ENCODE measurements at regions not wholly inside any gene's neighbourhood (a gene's known extent, or its start where the extent isn't known, plus 50 kb on each side); places are given as distances from the start of the nearest gene placed in this dataset.

DNA sequence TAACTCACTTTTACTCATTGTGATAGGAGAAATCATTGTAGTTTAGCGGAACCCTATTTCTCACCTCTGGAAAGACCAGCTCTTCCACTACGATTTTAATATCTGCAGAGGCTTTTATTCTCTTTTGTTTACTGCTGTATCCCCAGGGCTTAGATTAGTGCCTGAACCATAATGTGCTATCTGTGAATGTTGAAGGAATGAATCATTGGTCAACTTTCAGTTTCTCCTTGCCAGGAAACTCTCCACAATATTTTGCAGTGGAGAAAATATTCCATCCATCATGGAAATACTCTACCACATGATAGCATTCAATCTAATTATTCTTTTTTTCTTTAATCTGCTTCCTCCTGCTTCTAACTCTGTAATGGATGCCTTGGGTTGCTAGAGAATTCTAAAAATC lies 263.5 kb upstream of the PTPRD start:
- no peak for TF ChIP-seq FOXP2 (optimal IDR thresholded peaks at IDR 0.05; ENCODE audit: borderline replicate concordance, extremely low read depth, extremely low read length, insufficient read depth)
- no peak for TF ChIP-seq POLR2AphosphoS5 (IDR thresholded peaks at IDR 0.05; ENCODE audit: low read depth, low read length)
- TF ChIP-seq SIN3A (IDR thresholded peaks at IDR 0.05; ENCODE audit: borderline replicate concordance, insufficient read depth, low read length), result no peak
- no peak for TF ChIP-seq TAF1 (IDR thresholded peaks at IDR 0.05; ENCODE audit: borderline replicate concordance, insufficient read depth, low read length)
- no peak for TF ChIP-seq REST (IDR thresholded peaks at IDR 0.05; ENCODE audit: insufficient read depth in 1 of 2, low read depth in 2 of 2, low read length in 2 of 2)

DNA sequence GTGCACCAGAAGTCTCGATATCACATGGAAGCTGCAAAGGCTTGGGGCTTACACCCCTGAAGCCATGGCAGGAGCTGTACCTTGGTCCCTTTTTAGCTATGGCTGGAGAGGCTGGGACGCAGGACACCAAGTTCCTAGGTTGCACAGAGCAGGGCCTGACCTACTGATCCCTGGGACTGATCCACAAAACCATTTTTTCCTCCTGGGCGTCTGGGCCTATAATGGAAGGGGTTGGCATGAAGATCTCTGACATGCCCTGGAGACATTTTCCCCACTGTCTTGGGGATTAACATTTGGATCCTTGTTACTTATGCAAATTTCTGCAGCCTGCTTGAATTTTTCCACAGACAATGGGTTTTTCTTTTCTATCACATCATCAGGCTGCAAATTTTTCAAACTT lies 286.7 kb upstream of the PTPRD start:
- no peak for TF ChIP-seq SIN3A (IDR thresholded peaks at IDR 0.05; ENCODE audit: borderline replicate concordance, insufficient read depth, low read length)
- TF ChIP-seq POLR2AphosphoS5 (IDR thresholded peaks at IDR 0.05; ENCODE audit: low read depth, low read length), result no peak
- no peak for TF ChIP-seq REST (IDR thresholded peaks at IDR 0.05; ENCODE audit: insufficient read depth in 1 of 2, low read depth in 2 of 2, low read length in 2 of 2)
- no peak for TF ChIP-seq TAF1 (IDR thresholded peaks at IDR 0.05; ENCODE audit: borderline replicate concordance, insufficient read depth, low read length)
- no peak for TF ChIP-seq FOXP2 (optimal IDR thresholded peaks at IDR 0.05; ENCODE audit: borderline replicate concordance, extremely low read depth, extremely low read length, insufficient read depth)

DNA sequence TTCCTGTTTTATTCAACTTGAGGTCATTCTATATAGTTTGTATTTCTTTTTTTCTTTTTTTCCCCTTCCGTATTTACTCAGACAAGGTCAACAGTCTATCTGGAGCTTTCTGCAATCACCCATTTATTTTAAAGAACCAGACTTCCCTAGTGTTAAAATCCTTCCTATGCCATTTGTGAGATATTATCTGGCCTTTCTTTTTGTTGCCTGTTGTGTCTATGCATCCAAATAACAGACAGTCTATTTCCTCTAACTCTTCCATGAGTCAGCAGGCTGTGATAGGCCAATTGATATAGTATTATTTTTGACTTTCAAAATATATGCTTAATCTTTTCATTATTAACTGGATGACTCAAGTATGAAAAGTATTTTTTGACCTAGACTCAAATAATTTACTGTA lies 291.2 kb upstream of the PTPRD start:
- TF ChIP-seq REST (IDR thresholded peaks at IDR 0.05; ENCODE audit: insufficient read depth in 1 of 2, low read depth in 2 of 2, low read length in 2 of 2) (no peak), POLR2AphosphoS5 (IDR thresholded peaks at IDR 0.05; ENCODE audit: low read depth, low read length) (no peak), FOXP2 (optimal IDR thresholded peaks at IDR 0.05; ENCODE audit: borderline replicate concordance, extremely low read depth, extremely low read length, insufficient read depth) (no peak), TAF1 (IDR thresholded peaks at IDR 0.05; ENCODE audit: borderline replicate concordance, insufficient read depth, low read length) (no peak), SIN3A (IDR thresholded peaks at IDR 0.05; ENCODE audit: borderline replicate concordance, insufficient read depth, low read length) (no peak)

DNA sequence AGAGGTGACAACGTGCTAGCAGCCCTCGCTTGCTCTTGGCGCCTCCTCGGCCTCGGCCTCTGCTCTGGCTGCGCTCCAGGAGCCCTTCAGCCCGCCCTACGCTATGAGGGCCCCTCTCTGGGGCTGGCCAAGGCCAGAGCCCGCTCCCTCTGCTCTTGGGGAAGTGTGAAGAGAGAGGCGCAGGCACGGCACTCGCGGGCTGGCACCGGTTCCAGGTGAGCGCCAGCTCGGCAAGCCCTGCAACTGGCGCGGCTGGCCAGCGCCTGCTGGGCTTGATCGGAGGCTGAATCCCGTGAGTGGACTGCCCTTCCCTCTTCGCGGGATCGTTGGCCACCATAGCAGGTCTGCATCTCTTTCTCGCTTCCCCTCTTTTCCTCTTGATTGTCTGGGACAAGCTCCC lies 298.0 kb upstream of the PTPRD start:
- TF ChIP-seq TAF1 (IDR thresholded peaks at IDR 0.05; ENCODE audit: borderline replicate concordance, insufficient read depth, low read length), result no peak
- TF ChIP-seq SIN3A (IDR thresholded peaks at IDR 0.05; ENCODE audit: borderline replicate concordance, insufficient read depth, low read length), result no peak
- TF ChIP-seq FOXP2 (optimal IDR thresholded peaks at IDR 0.05; ENCODE audit: borderline replicate concordance, extremely low read depth, extremely low read length, insufficient read depth), result no peak
- TF ChIP-seq POLR2AphosphoS5 (IDR thresholded peaks at IDR 0.05; ENCODE audit: low read depth, low read length), result no peak
- TF ChIP-seq REST (IDR thresholded peaks at IDR 0.05; ENCODE audit: insufficient read depth in 1 of 2, low read depth in 2 of 2, low read length in 2 of 2), result no peak

- TF ChIP-seq FOXP2 (optimal IDR thresholded peaks at IDR 0.05; ENCODE audit: borderline replicate concordance, extremely low read depth, extremely low read length, insufficient read depth), result no peak
- TF ChIP-seq TAF1 (IDR thresholded peaks at IDR 0.05; ENCODE audit: borderline replicate concordance, insufficient read depth, low read length), result no peak
- no peak for TF ChIP-seq REST (IDR thresholded peaks at IDR 0.05; ENCODE audit: insufficient read depth in 1 of 2, low read depth in 2 of 2, low read length in 2 of 2)
- TF ChIP-seq POLR2AphosphoS5 (IDR thresholded peaks at IDR 0.05; ENCODE audit: low read depth, low read length), result no peak
- TF ChIP-seq SIN3A (IDR thresholded peaks at IDR 0.05; ENCODE audit: borderline replicate concordance, insufficient read depth, low read length), result no peak
Measured at GRCh38 chr9:10911373-10911772, 298.6 kb upstream of the PTPRD start.

All from PFSK-1 (cell line).